Islet precursor cell (in vitro differentiated cells): ENCODE measurements at regions not wholly inside any gene's neighbourhood (a gene's known extent, or its start where the extent isn't known, plus 50 kb on each side); places are given as distances from the start of the nearest gene placed in this dataset.

Experiments used
- DNase-seq: peaks from one replicate; pipeline ENCODE4 v3.0.0-alpha.2; 2018

DNA sequence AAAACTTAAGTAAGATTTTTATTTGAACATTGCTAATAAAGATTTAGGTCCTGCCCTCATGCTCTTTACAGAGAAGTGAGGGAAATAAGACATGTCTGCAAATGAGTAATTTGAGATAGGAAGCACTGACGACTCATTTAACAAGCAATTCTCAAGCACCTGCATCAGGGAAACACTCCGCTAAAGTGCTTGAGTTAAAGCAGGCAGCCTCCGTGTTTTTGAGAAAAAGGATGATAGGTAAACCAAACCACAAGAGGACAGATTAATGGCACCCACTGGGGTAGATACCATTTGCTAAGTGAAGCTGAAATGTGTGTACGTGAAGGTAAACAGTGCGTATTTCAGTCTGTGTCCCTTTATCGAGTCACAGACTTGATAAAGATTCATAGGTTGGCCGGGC lies 184.6 kb upstream of the CARD18 start:
- no peak for DNase-seq

DNA sequence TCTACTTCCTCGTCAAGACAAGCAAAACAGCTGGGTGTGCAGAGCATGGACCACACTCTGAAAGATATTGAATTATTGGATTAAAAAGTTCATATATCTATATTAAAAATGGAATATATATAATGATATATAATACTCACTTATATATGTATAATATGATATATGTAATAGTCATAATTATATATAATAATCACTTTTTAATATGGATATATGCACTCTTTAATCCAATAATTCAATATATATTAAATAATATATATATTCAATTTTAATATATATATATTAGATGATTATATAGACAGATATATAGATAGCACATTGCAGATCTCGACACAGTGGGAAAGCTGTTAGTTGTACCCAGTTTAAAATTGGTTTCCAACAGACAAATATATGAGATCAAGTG lies 182.1 kb upstream of the CARD18 start:
- DNase-seq = no peak

DNA sequence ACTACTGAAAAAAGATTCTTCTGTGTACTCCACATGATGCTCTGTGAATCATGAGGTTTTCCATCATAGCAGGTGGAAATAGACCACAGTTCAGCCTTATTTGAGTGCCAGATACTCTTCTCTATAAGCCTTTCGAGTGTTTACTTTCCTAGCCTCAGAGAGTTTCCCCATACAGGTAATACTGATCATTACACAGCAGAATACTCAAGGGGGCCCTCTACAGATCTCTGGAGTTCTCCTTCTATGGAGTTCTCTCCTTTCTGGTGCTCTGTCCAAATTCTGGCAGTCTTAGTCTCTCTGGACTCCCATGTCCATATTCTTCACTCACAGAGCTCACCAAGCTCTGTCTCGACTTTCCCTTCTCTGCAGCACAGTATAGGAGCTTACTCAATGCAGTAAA lies 175.7 kb upstream of the CARD18 start:
- no peak for DNase-seq

DNA sequence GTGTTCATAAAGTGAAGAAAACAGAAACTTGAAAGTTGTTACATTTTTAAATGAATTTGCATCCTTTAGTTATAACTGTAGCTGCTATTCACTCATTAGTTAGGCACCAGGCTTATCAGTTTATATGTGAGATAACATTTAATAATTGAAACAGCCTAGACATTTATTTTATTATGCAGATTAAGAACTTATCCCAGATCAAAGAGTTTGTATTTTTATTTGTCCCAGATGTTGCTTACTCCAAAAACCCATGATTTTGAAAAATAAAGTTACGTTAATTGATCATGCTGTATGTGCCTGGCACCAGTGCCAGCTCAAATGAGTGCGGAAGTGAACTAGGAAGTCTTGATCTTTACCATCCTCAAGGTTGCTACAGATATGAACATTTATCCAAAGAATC lies 172.7 kb upstream of the CARD18 start:
- DNase-seq = no peak

DNA sequence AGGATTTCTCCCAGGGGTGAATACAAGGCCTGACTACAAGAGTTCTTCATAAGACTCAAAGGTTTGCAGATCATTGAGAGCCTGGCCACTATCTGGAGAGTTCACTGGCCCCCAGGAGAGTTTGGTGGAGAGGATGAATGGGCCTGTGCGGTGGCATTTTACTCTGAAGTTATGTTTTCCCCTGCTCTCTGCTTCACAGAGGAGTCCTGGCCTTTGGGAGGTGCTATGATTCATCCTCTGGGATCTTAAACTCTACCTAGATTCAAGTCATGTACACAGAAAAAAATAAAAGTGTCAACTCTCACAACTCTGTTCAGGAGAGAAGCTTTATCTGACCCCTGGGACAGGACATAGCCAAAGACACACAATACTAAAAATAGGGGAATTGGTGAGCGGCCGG lies 159.1 kb upstream of the CARD18 start:
- DNase-seq = no peak

DNA sequence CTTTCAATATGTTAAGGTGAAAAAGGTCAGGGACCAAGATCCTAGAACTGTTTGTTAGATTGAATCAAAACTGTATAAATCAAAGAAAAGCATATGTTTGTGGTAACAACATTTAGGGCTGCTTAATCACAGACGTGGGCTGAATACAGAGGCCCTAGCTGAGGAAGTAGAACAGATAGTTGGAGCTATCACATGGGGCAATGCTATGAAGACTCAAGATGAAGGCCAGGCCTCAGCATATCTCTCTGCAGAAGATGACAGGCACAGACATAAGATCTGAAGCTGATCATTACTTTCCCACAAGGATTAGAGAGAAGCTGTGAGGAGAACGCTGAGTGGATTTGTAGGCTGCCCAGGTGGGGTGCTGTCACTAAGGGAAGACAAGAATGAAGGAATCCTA lies 158.6 kb upstream of the CARD18 start:
- DNase-seq = no peak

DNA sequence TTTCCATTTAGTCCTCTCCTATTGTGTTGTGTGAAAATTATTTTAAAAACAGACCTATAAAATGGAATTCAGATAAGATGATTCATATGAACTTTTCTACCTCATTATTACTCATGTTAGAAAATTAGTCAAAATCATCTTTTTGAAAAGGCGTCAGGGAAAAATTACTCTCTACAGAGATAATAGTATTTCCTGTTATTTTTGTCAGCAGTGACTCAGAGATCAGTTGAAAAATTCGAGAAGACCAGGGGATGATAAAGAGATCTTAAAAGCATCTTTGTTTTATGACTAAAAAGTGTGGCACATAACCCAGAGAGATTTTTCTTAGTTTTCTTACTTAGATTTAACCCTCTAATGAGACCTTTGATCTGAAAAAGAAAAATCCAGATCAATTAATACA lies 157.9 kb upstream of the CARD18 start:
- DNase-seq = no peak

DNA sequence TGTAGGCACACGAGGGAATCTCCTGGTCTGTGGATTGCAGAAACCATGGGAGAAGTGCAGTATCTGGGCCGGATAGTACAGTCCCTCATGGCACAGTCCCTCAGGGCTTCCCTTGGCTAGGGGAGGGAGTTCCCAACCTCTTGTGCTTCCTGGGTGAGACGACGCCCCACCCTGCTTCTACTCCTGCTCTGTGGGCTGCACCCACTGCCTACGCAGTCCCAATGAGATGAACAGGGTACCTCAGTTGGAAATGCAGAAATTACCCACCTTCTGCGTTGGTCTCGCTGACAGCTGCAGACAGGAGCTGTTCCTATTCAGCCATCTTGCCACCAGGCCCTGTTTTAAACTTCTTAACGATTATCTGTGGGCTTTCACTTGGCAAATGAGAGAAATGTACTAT lies 157.2 kb upstream of the CARD18 start:
- no peak for DNase-seq

DNA sequence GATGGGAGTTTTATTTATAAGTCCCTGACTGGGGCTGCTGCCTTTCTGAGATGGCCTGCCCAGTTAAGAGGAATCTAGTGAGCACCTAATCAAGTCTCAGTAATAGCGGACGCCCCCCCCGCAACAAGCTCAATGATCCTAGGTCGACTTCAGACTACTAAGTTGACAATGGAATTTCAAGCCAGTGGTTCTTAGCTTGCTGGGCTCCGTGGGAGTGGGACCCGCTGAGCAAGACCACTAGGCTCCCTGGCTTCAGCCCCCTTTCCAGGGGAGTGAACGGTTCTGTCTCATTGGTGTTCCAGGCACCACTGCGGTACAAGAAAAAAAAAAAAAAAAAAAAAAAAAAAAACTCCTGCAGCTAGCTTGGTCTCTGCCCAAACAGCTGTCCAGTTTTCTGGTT lies 156.8 kb upstream of the CARD18 start:
- no peak for DNase-seq

DNA sequence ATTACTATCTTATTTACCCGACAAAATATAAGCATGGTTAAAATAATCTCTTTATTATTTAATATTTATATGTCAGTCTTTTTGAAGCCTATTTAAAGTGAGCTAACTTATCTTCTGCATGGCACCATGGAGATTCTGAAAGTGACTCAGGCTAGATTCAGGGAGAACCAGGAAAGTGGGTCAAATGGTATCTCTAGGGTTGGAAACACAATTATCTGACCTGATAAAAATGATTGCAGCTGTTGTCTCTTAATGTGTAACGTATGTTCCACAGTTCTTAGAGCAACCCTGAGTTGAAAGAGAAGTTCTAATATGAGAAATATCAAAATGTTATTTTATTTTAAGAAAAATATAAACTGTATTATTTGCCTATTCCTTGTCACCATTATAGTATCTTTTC lies 143.1 kb upstream of the CARD18 start:
- DNase-seq = no peak

DNA sequence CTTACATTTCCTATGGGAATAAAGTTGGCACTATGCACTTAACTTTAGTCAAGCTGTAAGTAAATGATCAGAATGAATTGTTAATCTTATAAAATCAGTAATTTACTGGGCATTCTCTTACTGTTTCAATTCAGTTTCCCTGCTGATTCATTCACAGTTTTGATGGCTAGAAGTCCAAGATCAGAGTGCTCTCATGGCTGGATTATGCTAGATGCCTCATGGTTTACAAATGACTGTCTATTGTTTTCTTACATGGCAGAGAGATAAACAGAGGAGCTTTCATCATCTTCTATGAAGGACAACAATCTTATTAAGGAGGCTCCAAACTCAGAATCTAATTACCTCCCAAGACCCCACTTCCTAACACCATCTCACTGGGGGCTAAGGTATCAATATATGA lies 135.1 kb upstream of the CARD18 start:
- no peak for DNase-seq

DNA sequence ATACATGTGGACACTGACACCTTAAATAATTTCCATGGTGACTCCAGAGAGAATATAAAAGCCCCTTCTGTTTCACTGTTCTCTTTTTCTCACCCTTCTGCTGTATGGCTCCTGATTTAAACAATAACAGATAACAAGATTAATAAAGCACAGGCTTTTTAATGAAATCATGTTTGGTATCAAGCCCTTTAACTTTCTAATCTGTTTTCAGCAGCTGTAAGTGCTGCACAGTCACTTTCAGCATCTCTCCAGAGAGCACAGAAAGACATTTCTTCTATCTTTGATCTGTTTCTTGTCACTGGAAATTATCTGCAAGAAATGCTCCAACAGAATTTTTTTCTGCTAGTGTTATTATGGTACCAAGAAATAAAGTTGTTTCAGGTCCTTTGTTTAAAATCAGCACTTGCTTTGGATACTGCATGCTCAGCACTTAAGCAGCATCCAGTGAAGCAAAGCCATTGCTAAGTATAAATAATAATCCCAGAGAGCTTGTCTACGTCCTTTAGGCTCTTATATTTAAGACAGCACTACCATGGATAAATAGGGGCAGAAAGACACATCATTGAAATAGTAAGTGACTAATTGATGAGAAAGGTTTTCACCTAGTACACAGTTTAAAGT lies 134.2 kb upstream of the CARD18 start:
- no peak for DNase-seq

DNA sequence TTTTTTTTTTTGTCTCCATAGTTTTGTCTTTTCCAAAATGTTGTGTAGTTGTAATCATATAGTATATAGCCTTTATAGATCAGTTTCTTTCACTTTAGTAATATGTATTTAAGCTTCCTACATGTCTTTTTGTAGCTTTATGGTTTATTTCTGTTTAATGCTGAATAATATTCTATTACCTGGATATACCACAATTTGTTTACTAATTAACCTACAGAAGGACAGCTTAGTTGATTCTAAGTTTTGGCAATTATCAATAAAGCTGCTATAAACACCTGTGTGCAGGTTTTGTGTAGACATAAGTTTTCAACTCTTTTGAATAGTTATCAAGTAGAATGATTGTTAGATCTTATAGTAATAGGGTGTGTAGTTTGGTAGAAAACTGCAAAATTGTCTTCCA lies 130.3 kb upstream of the CARD18 start:
- no peak for DNase-seq

DNA sequence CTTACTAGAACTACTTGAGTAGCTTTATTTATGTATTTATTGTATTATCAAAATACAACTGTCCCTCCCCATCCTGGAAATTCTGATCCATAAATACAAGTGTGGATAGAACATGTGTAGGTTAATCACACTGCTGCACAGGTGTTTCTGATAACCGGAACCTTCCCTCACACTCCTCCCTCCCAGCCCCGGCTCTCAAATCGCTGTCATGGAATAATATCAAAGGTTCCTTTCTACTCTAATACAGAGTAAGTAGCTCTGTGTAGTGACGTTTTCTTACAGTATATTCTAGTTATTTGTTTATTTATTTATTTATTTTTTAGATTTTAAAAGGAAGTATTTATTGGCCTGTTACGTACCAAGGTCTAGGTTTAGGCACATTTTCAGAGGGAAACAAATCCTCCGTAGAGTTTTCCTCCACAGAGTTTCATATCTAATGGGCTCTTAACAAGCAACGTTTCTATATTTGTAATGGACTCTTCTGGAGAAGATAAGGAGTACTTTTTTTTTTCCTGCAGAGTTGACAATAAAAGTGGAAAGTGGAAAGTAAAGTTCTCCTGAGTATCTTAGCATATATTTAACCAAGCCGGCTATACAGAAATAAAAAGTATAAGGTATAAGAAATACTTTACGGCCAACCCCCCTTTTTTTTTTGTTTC lies 129.0 kb upstream of the CARD18 start:
- DNase-seq = no peak

DNA sequence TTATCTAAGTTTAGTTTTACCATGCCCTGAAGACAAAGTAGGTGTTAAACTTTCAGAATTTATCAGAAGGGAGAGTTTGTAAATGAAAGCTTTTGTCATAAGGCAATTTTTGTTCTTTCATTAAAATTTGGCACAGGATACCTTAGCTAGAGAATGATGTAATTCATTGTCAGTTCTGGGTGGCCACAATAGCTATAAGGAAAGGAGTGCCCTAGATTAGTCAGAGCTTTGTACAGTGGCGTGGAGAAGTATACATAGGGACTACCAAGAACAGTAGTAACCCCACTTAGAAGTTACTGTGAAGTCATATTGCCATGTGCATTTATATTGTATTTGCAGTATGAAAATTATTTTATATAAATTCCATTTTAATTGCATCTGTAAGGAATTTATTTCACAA lies 126.3 kb upstream of the CARD18 start:
- no peak for DNase-seq

DNA sequence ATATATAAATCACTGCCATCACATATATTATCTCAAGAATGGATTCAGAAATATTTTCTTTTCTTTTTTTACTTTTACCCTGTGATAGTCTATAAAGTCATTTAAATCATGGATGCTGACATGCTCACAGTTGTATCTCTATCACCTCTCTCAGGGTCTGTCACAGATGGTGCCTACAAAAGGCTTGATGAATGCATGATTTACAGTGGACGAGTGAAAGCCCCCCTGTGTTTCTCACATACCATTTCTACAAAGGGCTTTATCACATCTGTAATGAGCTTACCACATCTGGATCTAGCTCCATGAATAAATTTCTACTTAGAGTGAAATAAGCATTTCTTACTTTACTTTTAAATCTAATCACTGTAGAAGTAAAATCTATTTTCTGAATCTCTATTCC lies 121.4 kb upstream of the CARD18 start:
- no peak for DNase-seq

DNA sequence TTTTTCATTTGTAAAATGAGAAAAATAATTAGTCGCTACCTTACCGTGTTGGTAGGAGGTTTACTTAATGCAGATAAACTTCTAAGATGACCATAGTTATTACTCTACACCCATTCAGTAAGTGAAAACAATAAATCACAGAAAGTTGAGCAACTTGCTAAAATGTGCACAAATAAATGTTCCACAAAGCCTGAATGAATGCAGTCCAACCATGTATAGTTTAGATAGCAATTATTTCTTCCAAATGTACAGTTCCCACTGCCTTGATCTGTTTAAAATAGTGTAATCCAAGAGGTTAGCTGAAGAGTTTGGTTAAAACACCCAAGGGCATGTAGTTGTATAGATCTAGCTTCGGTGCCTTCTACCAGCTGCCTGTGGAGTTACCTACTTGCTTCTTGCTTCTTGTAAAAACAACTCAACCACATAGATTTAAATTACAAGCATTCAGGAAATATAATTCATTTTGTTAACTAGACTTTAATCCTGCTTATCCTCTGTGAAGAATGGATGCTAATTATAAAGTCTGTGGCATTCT lies 106.3 kb upstream of the CARD18 start:
- DNase-seq = no peak

DNA sequence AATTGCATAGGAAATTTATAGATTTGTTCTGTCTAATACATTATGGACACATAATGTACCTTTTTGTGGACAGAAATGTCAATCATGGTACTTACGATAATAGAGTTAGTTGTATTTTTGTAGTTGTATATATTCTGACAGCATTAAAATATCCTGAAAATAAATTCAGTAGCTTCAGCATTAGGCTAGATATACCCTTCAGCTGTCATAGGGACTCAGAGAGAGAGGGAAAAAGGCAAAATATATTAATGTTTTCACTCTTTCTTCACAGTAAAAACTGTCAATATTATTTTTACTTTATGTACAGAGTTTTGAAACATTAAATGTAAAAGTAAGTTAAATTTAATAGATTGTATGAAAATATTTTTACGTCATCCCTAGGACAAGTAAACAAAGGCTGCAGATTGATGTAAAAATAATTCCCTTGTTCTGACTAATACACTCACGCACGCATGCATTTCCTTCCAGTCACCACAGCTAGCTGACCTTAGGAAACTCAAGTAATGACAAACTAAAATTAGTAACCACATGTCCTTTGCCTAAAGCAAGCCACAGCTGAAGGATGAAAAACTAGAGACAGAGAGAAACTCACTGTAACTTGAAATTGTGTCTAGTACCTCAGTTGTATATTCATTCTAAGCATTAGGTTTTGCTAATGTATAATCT lies 104.7 kb upstream of the CARD18 start:
- no peak for DNase-seq

DNA sequence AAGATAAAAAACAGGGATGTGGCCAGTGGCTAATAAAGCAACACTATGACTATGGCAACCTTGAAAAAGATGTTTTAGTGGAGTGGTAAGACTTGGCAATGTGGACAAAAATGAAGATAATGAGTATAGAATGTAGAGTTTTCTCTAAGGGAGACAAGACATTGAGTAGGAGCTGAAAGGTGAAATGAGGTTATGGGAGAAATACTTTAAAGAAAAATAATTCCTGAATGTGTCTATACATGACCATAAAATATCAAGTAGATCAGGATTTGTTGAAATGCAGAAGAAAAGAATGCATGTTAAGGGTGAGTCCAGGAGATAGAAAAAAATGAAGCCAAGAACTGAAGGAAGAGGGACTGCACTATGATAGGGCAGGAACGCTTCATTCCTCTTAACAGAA lies 101.6 kb upstream of the CARD18 start:
- no peak for DNase-seq

DNA sequence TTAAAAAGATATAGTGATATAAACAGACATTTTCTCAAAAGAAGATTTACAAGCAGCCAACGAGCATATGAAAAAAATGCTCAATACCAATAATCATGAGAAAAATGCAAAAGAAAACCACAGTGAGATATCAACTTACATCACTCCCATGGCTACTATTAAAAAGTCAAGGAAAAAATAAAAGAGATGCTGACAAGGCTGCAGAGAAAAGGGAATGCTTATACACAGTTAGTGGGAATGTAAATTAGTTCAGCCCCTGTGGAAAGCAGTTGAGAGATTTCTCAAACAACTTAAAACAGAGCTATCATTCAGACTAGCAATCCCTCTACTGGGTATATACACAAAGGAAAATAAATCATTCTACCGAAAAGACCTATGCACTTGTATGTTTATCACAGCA lies 97.1 kb upstream of the CARD18 start:
- DNase-seq = no peak

DNA sequence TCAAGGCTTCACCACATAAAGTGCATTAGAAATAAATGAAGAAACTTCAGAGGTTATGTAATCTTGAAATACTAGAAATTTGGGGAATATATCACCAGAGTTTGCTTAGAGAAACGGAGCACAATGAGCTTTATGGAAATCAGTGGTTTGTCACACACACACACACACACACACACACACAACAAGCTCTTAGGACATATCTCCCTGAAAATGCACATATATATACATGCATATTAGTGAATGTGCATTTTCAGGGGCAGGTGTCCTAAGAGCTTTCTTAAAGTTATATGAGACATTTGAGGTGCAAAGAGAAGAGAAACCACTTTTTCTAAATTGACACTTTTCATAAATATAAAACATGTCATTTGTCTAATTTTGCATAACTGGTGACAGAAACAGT lies 93.7 kb upstream of the CARD18 start:
- DNase-seq = no peak

DNA sequence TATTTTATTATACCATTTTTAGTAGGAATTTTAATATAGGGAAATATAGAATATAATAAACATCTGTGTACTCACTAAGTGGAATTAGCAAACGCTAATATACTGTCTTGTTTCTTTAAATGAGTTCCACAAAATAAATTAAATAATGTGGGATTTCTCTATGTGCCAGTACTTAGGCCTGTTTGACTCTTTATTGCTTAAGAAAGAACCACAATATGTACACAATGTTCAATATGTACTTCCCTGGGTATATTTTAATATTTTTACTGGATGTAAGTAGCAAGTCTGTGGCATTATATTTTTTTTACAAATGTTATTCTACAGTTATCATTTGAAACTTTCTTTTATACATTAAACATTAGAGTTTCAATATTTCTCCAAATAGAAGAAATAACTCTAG lies 92.5 kb upstream of the CARD18 start:
- DNase-seq = no peak

DNA sequence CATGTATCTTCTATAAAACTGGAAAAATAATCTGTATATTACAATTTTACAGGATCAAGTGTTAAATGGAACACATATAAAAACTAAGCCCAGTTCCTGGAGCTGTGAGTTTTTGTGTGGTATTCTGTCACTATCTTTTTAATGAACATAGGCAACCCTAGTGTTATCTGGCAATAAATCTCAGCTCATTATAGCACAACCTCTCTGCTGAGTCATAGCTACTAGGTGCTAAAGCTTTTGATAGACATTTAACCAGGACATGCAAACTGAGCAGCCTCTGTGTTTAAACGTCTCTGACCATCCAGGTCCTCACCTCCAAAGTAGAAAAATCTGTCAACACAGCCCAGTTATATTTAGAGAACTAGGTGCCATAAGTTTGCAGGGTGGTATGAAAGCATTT lies 91.0 kb upstream of the CARD18 start:
- DNase-seq = no peak

DNA sequence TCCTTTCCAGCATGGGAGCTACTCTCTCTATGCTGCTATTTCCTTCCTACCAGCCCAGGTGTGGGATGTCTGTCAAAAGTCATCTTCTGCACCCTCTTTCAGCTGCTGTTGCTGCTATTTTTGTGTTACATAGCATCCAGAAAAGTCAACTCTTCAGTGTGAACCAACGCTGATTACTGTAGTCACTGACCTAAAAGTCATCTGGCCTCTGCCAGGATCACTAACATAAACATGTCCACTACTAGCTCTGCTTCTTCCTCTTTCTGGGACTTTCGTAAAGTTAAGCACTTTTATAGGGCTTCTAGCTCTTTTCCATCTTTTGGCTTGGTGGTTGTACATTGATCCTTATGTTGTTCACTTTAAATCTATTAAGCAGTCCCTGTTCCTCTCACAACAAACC lies 90.2 kb upstream of the CARD18 start:
- no peak for DNase-seq

DNA sequence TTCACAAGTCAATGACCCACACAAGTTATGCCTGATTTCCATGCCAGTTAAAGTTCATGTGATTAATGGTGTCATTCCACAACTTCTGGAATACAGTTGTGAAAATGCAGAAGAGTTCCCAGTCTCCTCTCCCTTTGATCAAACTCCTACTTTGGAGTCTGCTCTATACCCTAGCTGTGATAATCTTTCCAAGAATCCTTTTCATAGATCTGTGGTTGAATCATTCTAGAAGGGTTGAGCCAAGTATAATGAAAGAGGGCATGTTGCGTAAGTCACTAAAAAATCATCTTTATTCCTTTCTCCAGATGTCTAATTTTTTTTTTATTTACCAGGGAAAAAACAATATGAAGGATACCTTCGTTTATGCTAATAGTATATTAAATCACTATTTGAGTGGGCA lies 89.7 kb upstream of the CARD18 start:
- DNase-seq = no peak
